ENCODE measurements at regions not wholly inside any gene's neighbourhood (a gene's known extent, or its start where the extent isn't known, plus 50 kb on each side); places are given as distances from the start of the nearest gene placed in this dataset.

DNA sequence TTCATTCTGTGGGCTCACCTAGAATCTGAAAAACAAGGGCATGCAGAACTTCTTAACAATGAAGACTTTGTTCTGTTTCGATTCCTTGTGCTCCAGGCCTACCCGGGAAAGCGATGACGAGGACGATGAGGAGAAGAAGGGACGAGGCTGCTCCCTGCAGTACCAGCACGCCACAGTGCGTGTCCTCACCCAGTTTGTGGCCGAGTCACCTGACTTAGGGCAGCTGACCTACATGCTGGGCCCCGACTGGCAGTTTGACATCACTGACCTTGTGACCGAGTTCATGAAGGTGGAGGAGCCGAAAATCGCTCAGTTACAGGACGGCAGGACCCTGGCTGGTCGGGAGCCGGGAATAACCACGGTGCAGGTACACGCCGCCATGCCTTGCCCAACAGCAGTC lies 585.4 kb downstream of the AACS start:
- TF ChIP-seq, protein P1, sequence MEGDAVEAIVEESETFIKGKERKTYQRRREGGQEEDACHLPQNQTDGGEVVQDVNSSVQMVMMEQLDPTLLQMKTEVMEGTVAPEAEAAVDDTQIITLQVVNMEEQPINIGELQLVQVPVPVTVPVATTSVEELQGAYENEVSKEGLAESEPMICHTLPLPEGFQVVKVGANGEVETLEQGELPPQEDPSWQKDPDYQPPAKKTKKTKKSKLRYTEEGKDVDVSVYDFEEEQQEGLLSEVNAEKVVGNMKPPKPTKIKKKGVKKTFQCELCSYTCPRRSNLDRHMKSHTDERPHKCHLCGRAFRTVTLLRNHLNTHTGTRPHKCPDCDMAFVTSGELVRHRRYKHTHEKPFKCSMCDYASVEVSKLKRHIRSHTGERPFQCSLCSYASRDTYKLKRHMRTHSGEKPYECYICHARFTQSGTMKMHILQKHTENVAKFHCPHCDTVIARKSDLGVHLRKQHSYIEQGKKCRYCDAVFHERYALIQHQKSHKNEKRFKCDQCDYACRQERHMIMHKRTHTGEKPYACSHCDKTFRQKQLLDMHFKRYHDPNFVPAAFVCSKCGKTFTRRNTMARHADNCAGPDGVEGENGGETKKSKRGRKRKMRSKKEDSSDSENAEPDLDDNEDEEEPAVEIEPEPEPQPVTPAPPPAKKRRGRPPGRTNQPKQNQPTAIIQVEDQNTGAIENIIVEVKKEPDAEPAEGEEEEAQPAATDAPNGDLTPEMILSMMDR (IDR thresholded peaks at IDR 0.05), result no peak
- no peaks in the 10 kb centered on the region for H3K4me1 ChIP-seq
- H3K27ac ChIP-seq, result no peak overlapping the region
- no peak for ATAC-seq
- H3K9me3 ChIP-seq, result no peaks in the 10 kb centered on the region
- intact Hi-C loops (cut with DNase I), result no loop called here
- no peak for DNase-seq
- no peaks in the 10 kb centered on the region for H3K27me3 ChIP-seq
- no peak overlapping the region for H3K4me3 ChIP-seq
- H3K36me3 ChIP-seq, result no peaks in the 10 kb centered on the region

DNA sequence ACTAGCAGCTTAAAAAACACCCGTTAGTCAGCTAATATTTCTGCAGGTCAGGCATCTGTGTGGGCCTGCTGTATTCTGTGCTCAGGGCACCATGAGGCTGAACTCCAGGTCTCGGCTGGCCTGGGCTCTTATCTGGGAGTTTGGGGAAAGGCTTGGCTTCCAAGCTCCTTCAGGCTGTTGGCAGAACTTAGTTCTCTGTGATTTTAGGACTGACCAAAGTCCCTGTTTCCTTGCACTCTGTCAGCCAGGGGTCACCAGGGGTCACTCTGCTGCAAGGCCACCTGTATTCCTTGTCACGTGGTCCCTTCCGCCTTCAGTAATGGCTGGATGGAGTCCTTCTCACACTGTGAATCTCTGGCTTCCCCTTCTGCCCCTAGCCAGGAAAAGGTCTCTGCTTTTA lies 586.4 kb downstream of the AACS start:
- TF ChIP-seq, protein P1 (IDR thresholded peaks at IDR 0.05), result no peak
- no peak for ATAC-seq
- Histone ChIP-seq H3K36me3 (no peaks in the 10 kb centered on the region), H3K4me1 (no peaks in the 10 kb centered on the region), H3K27ac (no peak overlapping the region), H3K27me3 (no peaks in the 10 kb centered on the region), H3K4me3 (no peak overlapping the region), H3K9me3 (no peaks in the 10 kb centered on the region)
- intact Hi-C loops (cut with DNase I), result no loop called here
- no peak for DNase-seq

DNA sequence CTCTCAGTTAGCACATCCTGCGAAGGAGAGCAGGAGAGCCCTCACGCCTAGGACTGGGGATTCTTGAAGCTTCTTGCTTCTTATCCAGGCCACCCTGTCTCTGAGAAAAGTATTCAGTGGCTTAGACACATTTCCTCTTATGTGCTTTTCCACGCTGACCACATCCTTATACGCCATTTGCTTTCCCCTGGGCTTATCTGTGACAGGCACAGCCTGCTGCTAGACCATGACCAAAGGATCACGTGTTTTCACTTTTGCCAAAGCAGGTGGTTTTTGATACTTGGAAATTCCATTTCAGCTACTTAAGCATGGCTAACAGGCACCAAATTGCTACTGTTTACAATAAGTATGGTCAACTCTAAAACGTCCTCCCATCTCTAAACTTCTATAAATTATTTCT lies 587.4 kb downstream of the AACS start:
- ATAC-seq, result no peak
- H3K36me3 ChIP-seq, result no peaks in the 10 kb centered on the region
- intact Hi-C loops (cut with DNase I), result no loop called here

DNA sequence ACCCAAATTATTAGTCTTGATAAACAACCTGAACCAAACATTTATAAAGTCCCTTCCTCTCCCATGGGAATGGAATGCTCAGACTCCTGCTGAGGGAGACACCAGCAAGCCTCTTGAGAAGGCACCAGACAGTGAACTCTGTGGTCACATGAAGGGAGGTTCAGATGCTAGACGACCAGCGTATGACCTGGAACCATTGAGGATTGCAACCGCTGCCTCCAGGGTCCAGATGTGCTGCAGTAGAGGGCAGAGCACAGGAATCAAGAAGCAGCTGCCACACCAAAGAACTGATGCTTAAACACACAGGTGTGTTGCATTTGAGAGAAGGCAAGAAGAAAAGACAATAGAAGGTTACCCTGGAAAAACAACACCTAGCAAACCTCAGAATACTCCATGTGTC lies 592.4 kb downstream of the AACS start:
- ATAC-seq (no peak), DNase-seq (no peak)
- Histone ChIP-seq H3K9me3 (no peaks in the 10 kb centered on the region), H3K36me3 (no peaks in the 10 kb centered on the region), H3K4me3 (no peak overlapping the region), H3K27ac (no peak overlapping the region), H3K4me1 (no peaks in the 10 kb centered on the region), H3K27me3 (no peaks in the 10 kb centered on the region)
- TF ChIP-seq, protein P1 (IDR thresholded peaks at IDR 0.05), result no peak
- intact Hi-C loops (cut with DNase I), result no loop called here

More for the DNA sequence above, 587.4 kb downstream of the AACS start:
- H3K9me3 ChIP-seq, result no peaks in the 10 kb centered on the region
- H3K4me3 ChIP-seq, result no peak overlapping the region
- H3K27ac ChIP-seq, result no peak overlapping the region
- DNase-seq, result no peak
- H3K27me3 ChIP-seq, result no peaks in the 10 kb centered on the region
- no peaks in the 10 kb centered on the region for H3K4me1 ChIP-seq
- TF ChIP-seq, protein P1 (IDR thresholded peaks at IDR 0.05), result no peak

DNA sequence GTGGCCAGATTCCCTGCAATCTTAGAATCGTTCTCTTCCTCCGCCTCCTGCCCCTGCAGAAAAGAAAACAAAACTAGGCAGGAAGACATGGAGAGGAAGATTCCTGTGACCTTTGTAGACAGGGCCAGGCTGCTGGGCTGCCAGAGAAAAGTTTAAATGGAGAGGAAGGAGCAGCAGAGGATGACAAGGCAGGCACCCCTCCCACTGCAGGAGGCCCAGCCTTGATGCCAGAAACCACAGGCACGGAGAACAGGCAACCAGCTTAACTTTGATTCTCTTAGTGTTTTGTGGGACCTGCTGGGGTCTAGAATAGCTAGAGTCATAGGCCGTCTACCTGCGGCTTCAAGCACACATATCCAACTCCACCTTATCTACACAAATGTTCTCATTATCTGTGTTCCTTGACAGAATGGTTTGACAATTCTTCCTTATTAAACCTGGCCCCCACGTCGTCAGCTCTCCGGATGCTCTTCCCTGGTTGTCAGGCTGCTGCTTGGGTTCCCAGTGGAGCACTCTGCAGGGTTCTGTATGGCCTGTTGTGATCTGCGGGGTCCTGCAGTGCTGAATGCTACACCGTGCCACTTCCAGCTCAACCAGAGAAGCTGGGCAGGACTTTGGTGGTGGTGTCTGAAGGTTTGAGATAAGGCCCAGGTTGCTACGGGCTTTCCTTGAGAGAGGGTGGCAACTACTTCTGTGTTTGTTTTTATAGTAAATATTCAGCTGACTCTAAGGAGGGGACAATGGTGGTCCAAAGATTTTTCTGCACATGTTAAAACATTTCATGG lies 609.5 kb downstream of the AACS start:
- H3K9me3 ChIP-seq, result no peaks in the 10 kb centered on the region
- H3K4me3 ChIP-seq, result no peak overlapping the region
- no peaks in the 10 kb centered on the region for H3K27me3 ChIP-seq
- no peak for DNase-seq
- no peak overlapping the region for H3K27ac ChIP-seq
- intact Hi-C loops (cut with DNase I), result no loop called here
- TF ChIP-seq, protein P1 (IDR thresholded peaks at IDR 0.05), result no peak
- H3K36me3 ChIP-seq, result no peaks in the 10 kb centered on the region
- no peak for ATAC-seq
- no peaks in the 10 kb centered on the region for H3K4me1 ChIP-seq

All from upper lobe of right lung (tissue), 1 donor.